GM23338 (cell line): ENCODE measurements at regions not wholly inside any gene's neighbourhood (a gene's known extent, or its start where the extent isn't known, plus 50 kb on each side); places are given as distances from the start of the nearest gene placed in this dataset.
"Not testable (repeated sequence)": the region's sequence is repeated elsewhere in the genome, so short reads cannot be mapped to it uniquely, and the experiment has no call there.

Experiments used
- CREB1 ChIP-seq: fragments of 250-450 bp; sonication (Bioruptor Pico); IDR thresholded peaks from 2 replicates; pipeline ENCODE4 v1.5.0; 2020; ENCODE audit warnings: low read depth, mild to moderate bottlenecking, moderate library complexity
- EZH2 ChIP-seq: fragments of 200-600 bp; sonication (generic); IDR thresholded peaks from one replicate; pipeline ENCODE4 v1.8.0; 2017; ENCODE audit warnings: antibody characterized with exemption, mild to moderate bottlenecking, low read depth; ENCODE audit not compliant: unreplicated experiment
- TF ChIP-seq, protein P1 (sequence below), 2 experiments: fragments of 200-600 bp in 1 of 2; sonication (generic) in 1 of 2; conservative IDR thresholded peaks; 2 replicates each; pipeline versions ENCODE4 v1.5.1 to v1.6.1; 2016 to 2017; ENCODE audit warnings: antibody characterized with exemption in 2 of 2, low read depth in 2 of 2, mild to moderate bottlenecking in 2 of 2, moderate library complexity in 1 of 2

DNA sequence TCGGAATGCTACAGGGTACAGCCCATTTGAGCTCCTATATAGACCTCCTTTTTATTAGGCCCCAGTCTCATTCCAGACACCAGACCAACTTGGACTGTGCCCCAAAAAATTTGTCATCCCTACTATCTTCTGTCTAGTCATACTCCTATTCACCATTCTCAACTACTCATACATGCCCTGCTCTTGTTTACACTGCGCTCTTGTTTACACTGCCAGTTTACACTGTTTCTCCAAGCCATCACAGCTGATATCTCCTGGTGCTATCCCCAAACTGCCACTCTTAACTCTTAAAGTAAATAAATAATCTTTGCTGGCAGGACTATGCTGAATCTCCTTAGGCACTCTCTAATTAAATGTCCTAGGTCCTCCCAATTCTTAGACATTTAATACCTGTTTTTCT, 421.2 kb downstream of the NELL2 start:
- TF ChIP-seq, protein P1, sequence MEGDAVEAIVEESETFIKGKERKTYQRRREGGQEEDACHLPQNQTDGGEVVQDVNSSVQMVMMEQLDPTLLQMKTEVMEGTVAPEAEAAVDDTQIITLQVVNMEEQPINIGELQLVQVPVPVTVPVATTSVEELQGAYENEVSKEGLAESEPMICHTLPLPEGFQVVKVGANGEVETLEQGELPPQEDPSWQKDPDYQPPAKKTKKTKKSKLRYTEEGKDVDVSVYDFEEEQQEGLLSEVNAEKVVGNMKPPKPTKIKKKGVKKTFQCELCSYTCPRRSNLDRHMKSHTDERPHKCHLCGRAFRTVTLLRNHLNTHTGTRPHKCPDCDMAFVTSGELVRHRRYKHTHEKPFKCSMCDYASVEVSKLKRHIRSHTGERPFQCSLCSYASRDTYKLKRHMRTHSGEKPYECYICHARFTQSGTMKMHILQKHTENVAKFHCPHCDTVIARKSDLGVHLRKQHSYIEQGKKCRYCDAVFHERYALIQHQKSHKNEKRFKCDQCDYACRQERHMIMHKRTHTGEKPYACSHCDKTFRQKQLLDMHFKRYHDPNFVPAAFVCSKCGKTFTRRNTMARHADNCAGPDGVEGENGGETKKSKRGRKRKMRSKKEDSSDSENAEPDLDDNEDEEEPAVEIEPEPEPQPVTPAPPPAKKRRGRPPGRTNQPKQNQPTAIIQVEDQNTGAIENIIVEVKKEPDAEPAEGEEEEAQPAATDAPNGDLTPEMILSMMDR (conservative IDR thresholded peaks at IDR 0.05; ENCODE audit: low read depth in 2 of 2): not testable (repeated sequence)
- not testable (repeated sequence) for TF ChIP-seq CREB1 (CRISPR knock-in tag); EZH2
